ACC112 (cell line): ENCODE measurements at regions not wholly inside any gene's neighbourhood (a gene's known extent, or its start where the extent isn't known, plus 50 kb on each side); places are given as distances from the start of the nearest gene placed in this dataset.
"Not testable (repeated sequence)": the region's sequence is repeated elsewhere in the genome, so short reads cannot be mapped to it uniquely, and the experiment has no call there.

Experiments
- H2AFZ ChIP-seq: fragments of 200-600 bp; sonication (generic); one replicate; pipeline ENCODE4 v1.6.0; 2017; ENCODE audit warnings: antibody characterized with exemption, low read length; ENCODE audit not compliant: unreplicated experiment
- H3K27ac ChIP-seq: fragments of 200-600 bp; sonication (generic); 2 replicates; pipeline ENCODE4 v1.5.1; 2014; ENCODE audit warnings: low read depth, mild to moderate bottlenecking, antibody characterized with exemption, low read length, moderate library complexity
- H3K27me3 ChIP-seq: fragments of 200-600 bp; sonication (generic); 2 replicates; pipeline ENCODE4 v1.6.1; 2014; ENCODE audit warnings: mild to moderate bottlenecking, antibody characterized with exemption, low read length, moderate library complexity, mixed read lengths; ENCODE audit not compliant: insufficient read depth
- H3K36me3 ChIP-seq: fragments of 200-600 bp; sonication (generic); 2 replicates; pipeline ENCODE4 v1.6.1; 2016; ENCODE audit warnings: mild to moderate bottlenecking, antibody characterized with exemption, low read length, moderate library complexity, mixed read lengths; ENCODE audit not compliant: insufficient read depth
- H3K4me1 ChIP-seq: fragments of 200-600 bp; sonication (generic); one replicate; pipeline ENCODE4 v1.6.1; 2016; ENCODE audit warnings: low read length, mixed read lengths; ENCODE audit not compliant: insufficient read depth, unreplicated experiment, control insufficient read depth
- H3K4me3 ChIP-seq: fragments of 200-600 bp; sonication (generic); 2 replicates; pipeline ENCODE4 v1.5.1; 2014; ENCODE audit warnings: mild to moderate bottlenecking, low read depth, low read length
- H3K79me2 ChIP-seq: fragments of 200-600 bp; sonication (generic); one replicate; pipeline ENCODE4 v1.6.0; 2016; ENCODE audit warnings: low read length; ENCODE audit not compliant: control insufficient read depth, unreplicated experiment, insufficient read depth

GRCh38 chr13:100962585-100962984 is 288.0 kb upstream of the TMTC4 start:
- Histone ChIP-seq H3K27ac (no peak overlapping the region), H3K79me2 (no peaks in the 10 kb centered on the region), H3K36me3 (no peaks in the 10 kb centered on the region), H3K4me3 (no peak overlapping the region), H2AFZ (no peak overlapping the region), H3K27me3 (peaks cover 7% of the 10 kb centered on the region; the same call in 1 of the 2 replicates), H3K4me1 (no peaks in the 10 kb centered on the region)

GRCh38 chr13:100961186-100961585 is 286.6 kb upstream of the TMTC4 start:
- Histone ChIP-seq H3K4me3 (no peak overlapping the region), H2AFZ (no peak overlapping the region), H3K36me3 (no peaks in the 10 kb centered on the region), H3K4me1 (no peaks in the 10 kb centered on the region), H3K27me3 (peaks cover 7% of the 10 kb centered on the region; the same call in 1 of the 2 replicates), H3K27ac (no peak overlapping the region), H3K79me2 (no peaks in the 10 kb centered on the region)

- H2AFZ ChIP-seq, result no peak overlapping the region
- H3K27ac ChIP-seq, result no peak overlapping the region
- no peaks in the 10 kb centered on the region for H3K4me1 ChIP-seq
- H3K27me3 ChIP-seq, result peaks cover 7% of the 10 kb centered on the region
- H3K79me2 ChIP-seq, result no peaks in the 10 kb centered on the region
- no peak overlapping the region for H3K4me3 ChIP-seq
- H3K36me3 ChIP-seq, result no peaks in the 10 kb centered on the region
Measured at GRCh38 chr13:100958831-100959230, 284.2 kb upstream of the TMTC4 start.

- Histone ChIP-seq H3K79me2 (no peaks in the 10 kb centered on the region), H2AFZ (no peak overlapping the region), H3K36me3 (no peaks in the 10 kb centered on the region), H3K4me3 (no peak overlapping the region), H3K4me1 (no peaks in the 10 kb centered on the region), H3K27ac (no peak overlapping the region), H3K27me3 (peaks cover 7% of the 10 kb centered on the region)
Measured at GRCh38 chr13:100957741-100958140, 283.1 kb upstream of the TMTC4 start.

GRCh38 chr13:100954430-100955305 is 280.1 kb upstream of the TMTC4 start:
- Histone ChIP-seq H3K4me1 (no peaks in the 10 kb centered on the region), H3K36me3 (no peaks in the 10 kb centered on the region), H3K79me2 (no peaks in the 10 kb centered on the region), H2AFZ (no peak overlapping the region), H3K27ac (no peak overlapping the region), H3K27me3 (peaks cover 5% of the 10 kb centered on the region), H3K4me3 (no peak overlapping the region)

GRCh38 chr13:100951016-100951415 is 276.4 kb upstream of the TMTC4 start:
- no peak overlapping the region for H2AFZ ChIP-seq
- H3K4me3 ChIP-seq, result no peak overlapping the region
- H3K79me2 ChIP-seq, result no peaks in the 10 kb centered on the region
- peaks cover 10% of the 10 kb centered on the region for H3K27me3 ChIP-seq
- no peaks in the 10 kb centered on the region for H3K4me1 ChIP-seq
- H3K36me3 ChIP-seq, result no peaks in the 10 kb centered on the region
- no peak overlapping the region for H3K27ac ChIP-seq

GRCh38 chr13:100948937-100949336 is 274.3 kb upstream of the TMTC4 start:
- H3K27me3 ChIP-seq, result peaks cover 10% of the 10 kb centered on the region; the same call in 1 of the 2 replicates
- H3K27ac ChIP-seq, H3K4me3 ChIP-seq, H3K79me2 ChIP-seq, H2AFZ ChIP-seq, H3K36me3 ChIP-seq, H3K4me1 ChIP-seq: not testable (repeated sequence)

- no peaks in the 10 kb centered on the region for H3K36me3 ChIP-seq
- H3K4me1 ChIP-seq, result no peaks in the 10 kb centered on the region
Measured at GRCh38 chr13:100946588-100946987, 272.0 kb upstream of the TMTC4 start.

GRCh38 chr13:100944791-100945345 is 270.3 kb upstream of the TMTC4 start:
- Histone ChIP-seq H3K27ac (no peak overlapping the region), H3K27me3 (peaks cover 40% of the 10 kb centered on the region), H3K4me3 (no peak overlapping the region), H3K79me2 (no peaks in the 10 kb centered on the region), H2AFZ (no peak overlapping the region), H3K36me3 (no peaks in the 10 kb centered on the region), H3K4me1 (no peaks in the 10 kb centered on the region)

More at GRCh38 chr13:100946588-100946987, 272.0 kb upstream of the TMTC4 start:
- no peak overlapping the region for H3K4me3 ChIP-seq
- H3K27me3 ChIP-seq, result peaks cover 28% of the 10 kb centered on the region
- H3K79me2 ChIP-seq, result no peaks in the 10 kb centered on the region
- H3K27ac ChIP-seq, result no peak overlapping the region
- no peak overlapping the region for H2AFZ ChIP-seq

- Histone ChIP-seq H3K36me3 (no peaks in the 10 kb centered on the region), H3K79me2 (no peaks in the 10 kb centered on the region), H3K27me3 (peaks cover 40% of the 10 kb centered on the region)
Measured at GRCh38 chr13:100942742-100943141, 268.1 kb upstream of the TMTC4 start.

More at GRCh38 chr13:100942742-100943141, 268.1 kb upstream of the TMTC4 start:
- H3K27ac ChIP-seq, result no peak overlapping the region
- H2AFZ ChIP-seq, result no peak overlapping the region
- H3K4me3 ChIP-seq, result no peak overlapping the region
- no peaks in the 10 kb centered on the region for H3K4me1 ChIP-seq
